Hematopoietic multipotent progenitor cell treated with erythropoietin and hydrocortisone succinate and interleukin-3 and kit ligand, for 15 days (in vitro differentiated cells): ENCODE measurements at regions not wholly inside any gene's neighbourhood (a gene's known extent, or its start where the extent isn't known, plus 50 kb on each side); places are given as distances from the start of the nearest gene placed in this dataset.
"Not testable (repeated sequence)": the region's sequence is repeated elsewhere in the genome, so short reads cannot be mapped to it uniquely, and the experiment has no call there.

Source experiments
- DNase-seq: peaks from one replicate; pipeline ENCODE4 v3.0.0-alpha.2; 2015; ENCODE audit warnings: low spot score

GRCh38 chr13:65943024-65943423, 1287.1 kb downstream of the PCDH9 start:
- DNase-seq = no peak

DNA sequence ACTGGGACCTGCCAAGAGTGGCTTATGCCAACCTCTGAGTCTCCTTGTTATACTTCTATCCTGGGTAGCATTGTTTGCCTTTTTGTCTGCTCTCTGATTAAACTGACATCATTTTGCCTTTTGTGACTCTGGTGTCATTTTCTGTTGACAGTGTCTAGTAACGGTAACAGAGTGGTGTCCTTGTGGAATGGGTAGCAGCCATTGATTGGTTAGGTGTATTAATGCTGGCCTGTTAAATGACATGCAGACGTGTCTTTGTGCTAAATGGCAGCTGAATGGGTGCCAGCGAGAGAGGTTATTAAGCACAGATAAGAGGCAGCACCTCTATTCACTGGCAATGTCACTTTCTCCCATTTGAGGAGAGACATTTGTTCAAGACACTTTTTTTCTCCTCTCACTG, 1289.4 kb downstream of the PCDH9 start:
- DNase-seq = no peak

DNA sequence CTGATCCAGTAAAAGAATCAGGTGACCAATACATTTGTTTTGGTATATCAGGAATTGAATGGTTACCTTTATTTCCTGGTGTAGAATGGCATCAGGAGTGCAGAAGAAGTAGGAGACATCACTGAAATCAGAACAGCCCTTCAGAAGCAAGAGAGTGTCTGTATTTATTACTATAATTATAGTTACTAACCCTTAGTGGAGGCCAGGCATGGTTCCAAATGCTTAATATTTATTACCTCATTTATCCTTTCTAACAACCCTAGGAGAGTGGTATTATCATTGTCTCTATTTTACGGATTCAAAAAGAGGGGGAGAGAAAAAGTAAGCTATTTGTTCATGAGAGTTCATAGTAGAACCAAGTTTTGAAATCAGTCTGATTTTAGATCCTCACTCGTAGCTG, 1292.9 kb downstream of the PCDH9 start:
- no peak for DNase-seq

- DNase-seq = no peak
Observed at GRCh38 chr13:65936249-65936648, 1293.9 kb downstream of the PCDH9 start.

- DNase-seq = no peak
Observed at GRCh38 chr13:65932587-65933239, 1297.4 kb downstream of the PCDH9 start.

GRCh38 chr13:65932013-65932412, 1298.1 kb downstream of the PCDH9 start:
- DNase-seq = no peak

GRCh38 chr13:65929436-65929835, 1300.7 kb downstream of the PCDH9 start:
- DNase-seq = no peak

- no peak for DNase-seq
Observed at GRCh38 chr13:65926750-65927171, 1303.4 kb downstream of the PCDH9 start.

DNA sequence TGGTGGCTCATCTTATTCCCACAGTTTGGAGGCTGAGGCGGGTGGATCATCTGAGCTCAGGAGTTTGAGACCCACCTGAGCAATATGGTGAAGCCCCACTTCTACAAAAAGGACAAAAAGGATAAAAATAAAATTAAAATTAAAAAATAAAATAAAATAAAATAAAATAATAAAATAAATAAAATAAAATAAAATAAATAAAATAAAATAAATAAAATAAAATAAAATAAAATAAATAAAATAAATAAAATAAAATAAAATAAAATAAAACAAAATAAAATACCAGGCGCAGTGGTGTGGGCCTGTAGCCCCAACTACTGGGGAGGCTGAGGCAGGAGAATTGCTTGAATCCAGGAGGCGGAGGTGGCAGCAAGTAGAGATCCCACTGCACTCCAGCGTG, 1307.3 kb downstream of the PCDH9 start:
- not testable (repeated sequence) for DNase-seq

- no peak for DNase-seq
Observed at GRCh38 chr13:65921933-65922332, 1308.2 kb downstream of the PCDH9 start.

DNA sequence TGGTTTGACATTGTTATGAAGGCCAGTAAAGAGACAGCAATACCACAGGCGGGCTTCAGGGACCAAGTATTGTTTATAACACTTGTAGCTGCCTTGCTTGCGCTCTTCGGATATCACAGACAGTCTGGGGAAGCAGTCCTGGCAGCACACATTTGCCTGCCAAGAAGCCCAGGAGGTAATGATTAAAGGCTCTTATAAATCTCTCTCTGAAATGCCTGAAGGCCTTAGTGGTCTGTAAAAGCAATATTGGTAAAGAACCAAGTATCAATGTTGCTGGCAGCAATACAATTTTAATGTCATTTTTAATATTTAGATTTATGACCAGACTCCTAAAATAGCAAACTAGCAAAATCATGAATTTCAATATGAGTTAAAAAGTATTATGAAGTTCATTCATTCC, 1312.4 kb downstream of the PCDH9 start:
- no peak for DNase-seq

- DNase-seq = no peak
Observed at GRCh38 chr13:65915195-65915594, 1314.9 kb downstream of the PCDH9 start.

- no peak for DNase-seq
Observed at GRCh38 chr13:65914716-65915115, 1315.4 kb downstream of the PCDH9 start.

- DNase-seq = no peak
Observed at GRCh38 chr13:65913173-65913572, 1317.0 kb downstream of the PCDH9 start.

- DNase-seq = no peak
Observed at GRCh38 chr13:65912516-65912915, 1317.6 kb downstream of the PCDH9 start.

DNA sequence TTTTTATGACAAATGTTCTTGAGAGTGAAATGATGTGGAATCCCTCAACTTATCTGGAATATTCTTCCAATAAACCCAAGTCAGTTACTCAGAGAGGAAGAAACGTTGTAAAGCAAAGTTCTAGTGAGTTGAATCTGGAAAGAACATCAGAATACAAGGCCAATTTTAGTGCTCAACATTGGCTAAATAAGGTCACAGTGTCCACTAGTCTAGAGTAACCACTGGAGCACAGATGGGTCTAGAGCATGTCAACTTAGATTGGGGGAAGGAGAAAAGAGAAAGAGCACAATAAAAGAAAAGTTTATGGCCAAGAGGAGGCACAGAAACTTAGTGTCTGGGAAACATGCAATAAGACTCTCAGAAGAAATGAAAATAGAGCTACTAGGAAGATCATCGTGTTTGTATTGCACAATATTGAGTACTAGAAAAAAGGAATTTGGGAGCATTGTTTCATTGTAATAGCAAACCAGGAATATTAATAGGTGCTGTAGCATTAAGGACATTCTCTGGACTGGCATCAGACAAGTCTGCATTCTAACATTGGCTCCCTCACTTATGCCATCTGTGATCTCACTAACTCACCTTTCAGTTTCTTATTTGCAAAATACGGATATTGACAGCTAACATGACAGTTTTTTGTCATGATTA, 1318.5 kb downstream of the PCDH9 start:
- DNase-seq = no peak

GRCh38 chr13:65909501-65909900, 1320.6 kb downstream of the PCDH9 start:
- no peak for DNase-seq

GRCh38 chr13:65907666-65908525, 1322.2 kb downstream of the PCDH9 start:
- DNase-seq = no peak

DNA sequence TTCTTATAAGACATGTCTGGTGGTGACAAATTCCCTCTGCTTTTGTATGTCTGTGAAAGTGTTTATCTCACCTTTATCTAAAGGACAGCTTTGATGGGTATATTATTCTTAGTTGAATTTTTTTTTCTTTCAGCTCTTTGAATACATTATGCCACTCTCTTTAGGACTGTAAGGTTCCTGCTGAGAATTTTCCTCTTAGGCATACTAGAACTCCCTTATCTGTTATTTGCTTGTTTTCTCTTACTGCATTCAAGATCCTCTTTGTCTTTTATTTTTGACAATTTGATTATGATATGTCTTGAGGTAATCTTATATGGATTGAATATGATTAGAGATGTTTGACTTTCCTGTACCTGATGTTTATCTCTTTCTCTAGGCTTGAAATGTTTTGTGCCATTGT, 1328.4 kb downstream of the PCDH9 start:
- no peak for DNase-seq

DNA sequence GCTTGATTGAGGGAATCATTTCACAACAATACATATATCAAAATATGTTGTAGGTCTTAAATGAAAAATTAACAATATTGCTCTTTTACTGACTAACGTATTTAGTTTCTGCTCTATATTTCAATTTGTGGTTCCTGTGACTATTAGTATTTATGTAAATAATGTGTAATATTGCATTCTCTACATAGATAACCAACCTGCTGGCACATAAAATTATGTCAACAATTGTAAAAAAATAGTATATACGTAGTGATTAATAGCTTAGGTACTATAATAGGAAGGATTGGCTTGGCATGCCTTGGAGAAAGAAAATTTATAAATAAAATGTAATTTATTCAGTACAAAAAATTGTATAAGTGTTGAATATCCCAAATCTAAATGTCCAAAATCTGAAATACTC, 1336.1 kb downstream of the PCDH9 start:
- no peak for DNase-seq

GRCh38 chr13:65892859-65893258, 1337.3 kb downstream of the PCDH9 start:
- DNase-seq = no peak

DNA sequence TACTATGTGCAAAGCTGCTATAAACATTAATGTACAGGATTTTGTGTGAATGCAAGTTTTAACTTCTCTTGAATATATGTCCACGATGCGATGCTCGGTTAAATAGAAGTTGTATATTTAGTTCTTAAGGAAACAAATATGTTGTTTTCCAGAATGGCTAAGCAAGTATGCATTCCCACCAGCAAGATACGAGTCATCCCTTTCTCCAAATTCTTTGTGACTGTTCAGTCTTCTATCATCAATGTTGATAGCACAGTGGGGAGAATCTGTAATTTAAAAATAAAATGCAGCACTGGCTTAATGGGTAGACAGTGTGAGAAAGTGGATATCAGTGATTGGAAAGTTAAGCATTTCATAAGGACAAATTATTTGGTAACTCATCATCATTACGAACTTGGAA, 1340.8 kb downstream of the PCDH9 start:
- DNase-seq = no peak

GRCh38 chr13:65882810-65883209, 1347.3 kb downstream of the PCDH9 start:
- no peak for DNase-seq
